GM18511 (cell line): ENCODE measurements at regions not wholly inside any gene's neighbourhood (a gene's known extent, or its start where the extent isn't known, plus 50 kb on each side); places are given as distances from the start of the nearest gene placed in this dataset.

Source experiments
- ATAC-seq: cut with Tn5 transposase; IDR thresholded peaks from one replicate; pipeline ENCODE4 v1.9.1; 2021; ENCODE audit warnings: mild to moderate bottlenecking, moderate library complexity; ENCODE audit not compliant: unreplicated experiment

DNA sequence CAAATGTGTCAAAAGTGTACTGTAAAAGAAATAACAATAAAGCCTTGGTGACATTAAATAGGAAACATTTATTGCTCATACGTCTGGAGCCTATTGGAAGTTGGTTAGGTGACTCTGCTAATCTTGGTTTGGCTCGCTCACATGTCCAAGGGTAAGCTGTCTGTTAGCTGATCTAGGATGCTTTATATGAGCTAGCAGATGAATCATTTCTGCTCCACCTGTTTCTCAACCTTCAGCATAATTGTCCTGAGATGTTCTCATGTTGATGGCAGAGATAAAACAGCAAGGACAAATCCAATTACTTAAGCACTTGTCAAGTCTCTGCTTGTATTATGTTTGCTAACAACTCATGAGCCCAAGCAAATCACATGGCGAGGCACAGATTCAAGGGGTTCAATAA lies 56.0 kb upstream of the CD53 start:
- no peak for ATAC-seq

DNA sequence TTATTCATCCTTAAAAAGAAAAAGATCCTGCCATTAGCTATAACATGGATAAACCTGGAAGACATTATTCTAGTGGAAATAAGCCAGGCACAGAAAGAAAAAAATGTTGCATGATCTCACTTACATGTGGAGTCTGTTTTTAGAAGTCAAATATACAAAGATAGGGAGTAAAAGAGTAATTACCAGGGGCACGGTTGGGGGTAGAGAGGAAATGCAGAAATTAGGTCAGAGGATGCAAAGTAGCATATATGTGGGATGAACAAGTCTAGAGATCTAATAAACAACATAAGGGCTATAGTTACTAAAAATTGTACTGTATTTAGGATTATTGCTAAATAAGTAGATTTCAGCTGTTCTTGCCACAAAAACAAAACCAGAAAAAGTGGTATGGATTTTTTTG lies 61.4 kb upstream of the CD53 start:
- ATAC-seq = no peak

DNA sequence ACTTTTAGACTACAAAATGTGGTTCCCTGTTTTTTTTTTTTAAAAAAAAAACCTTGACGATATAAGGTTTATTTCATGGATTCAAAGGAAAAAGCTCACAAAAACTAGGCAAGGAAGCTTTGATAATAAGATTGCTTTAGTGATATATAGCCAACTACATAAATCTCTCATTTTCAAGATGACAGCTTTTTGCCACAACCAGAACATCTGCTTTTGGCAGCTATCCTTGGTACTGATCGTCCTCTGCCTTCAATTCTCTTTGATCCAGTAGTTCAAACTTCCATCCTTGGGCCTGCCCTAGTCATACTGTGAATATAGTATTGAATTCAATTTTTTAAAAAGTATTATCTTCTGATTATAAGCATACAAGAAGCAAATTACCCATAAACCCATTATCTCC lies 72.9 kb upstream of the CD53 start:
- no peak for ATAC-seq

DNA sequence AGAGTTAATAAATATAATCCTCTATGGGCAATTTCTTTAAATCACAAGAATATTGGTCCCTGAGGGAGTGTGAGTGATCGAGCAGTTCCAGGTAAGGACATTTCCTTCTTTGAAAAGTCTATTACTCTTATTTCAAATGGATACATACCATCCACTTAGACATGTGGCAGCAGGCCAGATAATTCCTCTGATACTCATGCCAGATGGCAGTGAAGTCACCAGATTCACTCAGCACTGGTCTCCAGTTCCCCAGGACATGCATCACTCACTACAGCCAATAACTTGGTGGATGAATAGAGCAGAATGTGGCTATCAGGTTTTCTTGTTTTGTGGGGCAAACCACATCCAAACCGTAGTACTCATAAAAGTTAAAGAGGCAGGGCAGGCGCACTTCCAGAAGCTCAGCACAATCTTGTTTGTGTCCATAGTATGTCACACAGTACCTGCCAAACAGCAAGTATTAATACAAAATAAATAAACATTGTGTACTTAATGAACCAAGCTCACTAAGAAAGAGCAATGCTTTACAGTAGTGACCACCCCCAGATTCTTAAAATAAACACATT lies 74.2 kb upstream of the CD53 start:
- no peak for ATAC-seq

DNA sequence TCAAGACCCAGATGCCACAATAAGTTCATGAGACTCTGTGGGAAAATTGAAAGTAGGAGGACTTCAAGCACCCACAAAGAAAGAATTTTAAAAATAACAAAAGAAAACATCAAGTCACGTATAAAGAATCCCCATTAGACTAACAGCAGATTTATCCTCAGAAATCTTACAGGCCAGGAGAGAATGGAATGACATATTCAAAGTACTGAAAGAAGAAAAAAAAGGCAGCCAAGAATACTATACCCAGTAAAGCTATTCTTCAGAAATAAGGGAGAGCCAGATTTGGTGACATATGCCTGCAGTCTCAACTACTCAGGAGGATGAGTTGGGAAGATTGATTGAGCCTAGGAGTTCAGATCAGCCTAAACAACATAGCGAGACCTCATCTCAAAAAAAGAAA lies 84.3 kb upstream of the CD53 start:
- ATAC-seq = no peak

DNA sequence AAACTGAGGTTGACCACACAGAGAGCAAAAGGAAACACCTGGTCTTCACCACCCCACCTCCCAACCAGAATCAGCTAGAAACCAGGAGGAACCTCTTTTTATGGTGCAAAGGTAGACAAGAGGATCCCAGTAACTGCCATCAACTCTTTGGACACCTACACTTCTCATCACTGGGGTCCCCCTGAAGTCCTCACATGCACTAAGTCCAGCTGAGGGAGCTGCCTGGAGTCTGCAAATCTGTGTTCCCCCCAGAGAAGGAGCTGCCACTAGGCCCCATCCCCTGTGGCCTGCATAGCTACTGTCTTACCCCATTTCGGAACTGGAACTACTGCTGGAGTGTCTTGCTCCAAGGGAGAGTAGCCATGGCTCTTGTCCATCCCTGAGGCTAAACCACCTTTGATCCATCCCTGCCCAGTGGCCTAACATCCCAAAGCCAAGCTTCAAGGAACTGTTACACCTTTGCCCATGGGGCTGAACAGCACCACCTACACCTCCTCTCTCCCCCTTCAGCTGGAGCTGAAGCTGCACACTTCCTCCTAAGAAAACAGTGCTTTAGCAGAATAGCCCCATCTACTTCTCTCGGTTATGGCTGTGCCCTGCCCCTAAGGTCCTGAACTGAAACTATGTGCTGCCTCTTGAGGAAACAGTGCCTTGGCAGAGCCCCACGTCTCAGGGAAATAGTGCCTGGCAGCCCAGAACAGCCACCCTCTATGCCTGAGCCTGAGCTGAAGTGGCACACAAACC lies 85.4 kb upstream of the CD53 start:
- ATAC-seq = peak; percentile 86

DNA sequence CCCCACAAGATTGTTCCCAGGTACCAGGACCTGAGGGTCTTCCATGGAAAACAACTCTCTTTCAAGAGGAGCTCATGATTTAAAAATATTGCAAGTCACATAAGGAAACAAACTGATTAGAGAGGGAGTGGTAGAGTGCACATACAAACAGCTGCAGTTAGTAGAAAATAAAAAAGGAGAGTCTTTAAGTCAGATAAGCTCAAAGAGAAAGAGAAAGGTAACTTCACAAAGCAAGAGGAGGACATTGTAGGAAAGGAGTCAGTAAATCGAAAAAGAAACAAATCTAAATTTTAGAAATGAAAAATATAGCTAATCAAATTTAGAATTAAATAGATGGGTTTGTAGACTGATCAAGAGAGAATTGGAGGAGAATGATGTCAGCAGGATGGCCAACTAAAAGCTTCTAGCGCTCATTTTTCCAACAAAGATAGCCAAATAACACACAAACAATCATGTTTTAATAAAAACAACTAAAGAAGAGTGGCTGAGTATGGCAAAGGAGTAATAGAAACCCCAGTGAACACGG lies 86.1 kb upstream of the CD53 start:
- ATAC-seq = no peak

DNA sequence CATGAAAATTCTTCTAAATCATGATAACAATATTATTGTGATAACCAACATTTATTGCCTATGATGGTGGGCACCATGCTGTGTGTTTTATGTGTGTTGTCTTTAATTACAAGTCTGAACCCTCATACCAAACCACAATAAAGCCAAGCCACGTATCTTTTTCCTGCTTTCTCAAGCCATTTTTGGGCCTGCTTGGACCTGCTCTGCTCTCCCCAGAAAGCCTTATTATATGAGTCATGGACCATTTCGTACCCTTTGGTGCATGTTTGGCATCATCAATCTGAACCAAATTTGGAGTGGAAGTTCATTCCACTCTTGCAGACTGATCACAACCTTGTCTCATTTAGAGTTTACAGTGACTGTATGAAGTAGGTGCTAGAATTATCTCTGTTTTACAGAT lies 87.3 kb upstream of the CD53 start:
- ATAC-seq = no peak

DNA sequence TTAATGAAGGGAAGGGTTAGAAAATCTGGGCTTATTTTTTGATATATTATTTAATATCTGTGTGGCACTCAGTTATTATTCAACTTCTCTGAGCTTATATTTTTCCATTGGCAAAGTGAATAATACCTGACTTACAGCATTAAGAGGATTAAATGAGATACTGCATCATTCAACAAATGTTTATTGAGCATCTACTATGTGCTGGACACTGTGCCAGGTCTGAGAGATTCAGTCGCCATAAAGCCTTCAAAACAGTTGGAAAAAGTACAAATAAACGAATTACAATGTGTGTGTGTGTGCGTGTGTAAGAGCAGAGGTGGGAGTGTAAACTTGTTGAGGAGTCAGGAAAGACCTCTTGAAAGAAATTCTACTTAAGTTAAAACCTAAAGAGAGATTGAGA lies 87.9 kb upstream of the CD53 start:
- ATAC-seq = no peak

DNA sequence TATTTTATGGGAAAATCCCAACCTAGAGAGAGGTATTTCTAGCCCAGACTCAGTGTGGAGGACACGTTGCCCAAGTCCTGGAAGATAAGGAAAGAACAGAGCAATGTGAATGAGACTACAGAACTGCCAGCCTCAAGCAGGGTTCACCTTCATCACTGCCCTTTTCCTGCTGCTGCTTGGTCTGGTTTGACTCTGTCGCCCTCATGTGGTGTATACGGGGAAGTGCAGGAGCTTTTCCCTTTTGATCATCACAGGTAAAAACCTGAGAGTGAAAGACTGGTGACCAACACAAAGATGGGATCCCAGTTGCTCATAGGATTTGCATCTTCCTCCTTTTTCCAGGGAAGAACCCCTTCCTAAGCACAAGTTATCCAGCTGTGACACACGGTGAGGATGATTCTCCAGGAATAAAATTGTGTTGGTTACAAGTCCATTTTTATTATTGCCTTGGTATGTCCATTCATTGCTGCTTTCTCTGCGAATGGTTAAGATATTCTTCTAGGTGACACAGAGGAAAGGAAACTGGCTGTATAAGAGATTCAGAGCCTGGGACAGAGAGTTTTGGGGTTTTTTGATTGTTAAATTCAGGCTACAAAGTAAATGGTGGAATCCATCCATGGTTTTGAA lies 89.5 kb upstream of the CD53 start:
- ATAC-seq = no peak

DNA sequence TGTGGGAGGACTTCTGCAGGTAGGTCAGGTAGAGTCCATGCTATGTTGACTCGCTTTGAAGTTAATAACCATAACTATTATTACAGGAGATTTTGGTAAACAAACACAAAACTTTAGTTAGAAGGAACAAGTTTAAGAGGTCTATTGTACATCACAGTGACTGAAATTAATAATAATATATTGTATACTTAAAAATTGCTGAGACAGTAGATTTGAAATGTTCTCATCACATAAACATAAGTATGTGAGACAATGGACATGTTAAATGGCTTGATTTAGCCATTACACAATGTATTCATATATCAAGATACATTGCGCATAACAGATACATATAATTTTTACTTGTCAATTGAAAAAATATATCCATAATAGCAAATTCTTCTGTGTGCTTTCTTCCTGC lies 91.4 kb upstream of the CD53 start:
- no peak for ATAC-seq

DNA sequence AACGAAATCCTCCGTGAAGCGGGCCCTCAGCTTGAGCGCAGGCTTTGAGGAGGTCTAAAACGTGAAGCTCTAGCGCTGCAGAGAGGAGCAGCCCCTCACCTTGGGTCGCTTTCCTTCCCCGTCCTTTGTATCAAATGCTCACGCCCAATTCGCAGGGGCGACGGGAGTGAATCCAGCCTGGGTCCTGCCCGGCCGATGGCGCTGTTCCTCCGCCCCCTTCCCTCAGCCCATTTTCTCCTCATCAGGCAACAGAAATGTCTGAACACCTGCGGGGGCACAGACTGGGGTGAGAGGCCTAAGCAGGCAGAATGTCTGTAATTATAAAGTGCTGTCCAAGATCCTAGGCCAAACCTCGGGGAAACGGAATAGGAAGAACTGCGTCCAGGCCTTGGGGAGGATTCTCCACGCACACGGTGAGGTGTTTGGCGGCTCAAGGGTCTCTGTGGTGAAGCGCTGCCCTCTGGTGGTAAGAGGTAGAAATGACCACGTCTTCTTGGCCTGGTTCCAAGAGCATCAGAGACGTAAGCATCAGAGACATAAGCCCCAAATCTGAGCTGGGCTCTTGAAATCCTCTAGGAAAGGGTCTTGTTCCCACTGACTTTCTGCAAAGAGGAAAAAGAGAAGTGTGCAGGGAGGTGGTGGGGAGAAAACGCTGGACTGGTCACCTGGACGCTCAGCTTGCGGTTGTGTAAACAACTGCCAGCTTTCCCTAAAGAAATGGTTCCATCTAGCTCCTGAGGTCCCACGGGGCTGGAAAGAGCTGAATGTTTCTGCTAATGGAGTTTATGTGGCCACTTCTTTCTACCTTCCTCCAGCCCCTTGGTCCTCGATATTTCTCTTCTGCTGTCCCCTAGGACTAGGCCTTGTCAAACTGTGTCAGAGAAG lies 92.1 kb upstream of the CD53 start:
- no peak for ATAC-seq

DNA sequence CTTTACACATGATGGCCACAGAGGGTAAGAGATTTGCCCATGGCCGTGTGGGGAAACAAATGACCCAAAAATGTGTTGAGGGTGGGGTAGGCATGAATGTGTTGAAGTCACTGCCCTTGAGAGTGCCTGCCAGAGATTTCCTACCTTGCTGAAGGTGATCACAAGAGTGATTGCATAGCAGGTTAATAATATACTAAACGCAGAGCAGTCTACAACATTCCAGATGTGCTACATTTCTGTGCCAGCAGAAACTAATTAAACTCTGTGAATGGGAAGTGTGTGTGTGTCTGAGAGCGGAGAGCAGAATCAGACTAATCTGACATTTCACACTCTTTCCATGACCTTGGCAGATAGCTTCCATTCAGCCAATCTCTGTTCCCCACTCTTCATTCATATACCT lies 93.3 kb upstream of the CD53 start:
- no peak for ATAC-seq

DNA sequence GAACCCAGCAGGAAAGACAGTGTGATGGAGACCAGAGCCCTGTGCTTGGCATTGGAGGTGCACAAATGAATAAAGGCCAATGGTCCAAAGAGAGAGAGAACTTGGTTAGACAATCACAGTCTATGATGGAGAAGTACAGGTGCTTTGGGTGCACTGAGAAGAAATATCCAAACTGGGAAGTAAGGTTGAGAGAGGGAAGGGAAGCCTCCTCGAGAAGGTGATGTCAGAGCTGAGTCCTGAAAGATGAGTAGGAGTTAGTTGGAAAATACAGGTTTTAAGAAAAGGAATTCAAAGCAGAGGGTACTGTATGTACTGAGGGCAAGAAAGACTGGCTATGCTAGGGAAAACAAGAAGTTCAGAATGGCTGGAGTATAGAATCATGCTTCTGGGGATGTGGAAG lies 94.1 kb upstream of the CD53 start:
- ATAC-seq = no peak

DNA sequence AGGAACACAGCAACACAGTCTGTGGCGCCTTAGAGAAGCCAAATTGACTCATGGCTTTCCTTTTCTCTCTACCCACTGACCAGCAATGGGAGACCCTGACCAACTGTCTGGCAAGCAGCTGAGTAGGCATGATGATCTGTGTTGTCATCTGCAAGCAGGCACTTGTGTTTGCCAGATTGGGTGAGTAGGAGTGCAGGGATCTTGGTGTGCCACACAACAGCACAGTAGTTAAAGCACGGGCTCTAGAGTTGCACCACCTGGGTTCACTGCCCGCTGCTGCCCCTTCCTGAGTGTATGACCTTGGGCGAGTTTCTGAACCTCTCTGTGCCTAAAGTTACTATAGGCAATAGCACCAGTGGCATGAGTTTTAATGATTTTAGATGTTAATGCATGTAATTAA lies 95.7 kb upstream of the CD53 start:
- no peak for ATAC-seq

DNA sequence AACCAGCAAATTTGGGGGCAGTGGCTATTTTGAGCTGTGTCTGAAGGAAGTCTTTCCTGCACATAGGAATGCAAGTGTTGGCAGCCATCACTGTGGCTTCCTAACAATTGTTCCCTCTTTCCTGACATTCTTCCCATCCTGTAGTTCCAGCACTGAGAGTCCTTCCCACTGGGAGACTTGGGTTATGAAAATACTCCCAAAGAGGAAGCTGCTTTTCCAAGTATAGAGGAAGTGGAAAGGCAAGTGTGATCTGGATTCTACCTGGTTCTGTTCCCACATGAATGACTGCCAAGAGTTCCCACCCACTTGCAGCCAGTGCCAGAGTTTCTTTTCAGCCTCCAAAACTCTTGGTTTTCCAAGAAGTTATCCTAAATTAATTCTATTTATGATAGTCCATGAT lies 98.5 kb upstream of the CD53 start:
- no peak for ATAC-seq

DNA sequence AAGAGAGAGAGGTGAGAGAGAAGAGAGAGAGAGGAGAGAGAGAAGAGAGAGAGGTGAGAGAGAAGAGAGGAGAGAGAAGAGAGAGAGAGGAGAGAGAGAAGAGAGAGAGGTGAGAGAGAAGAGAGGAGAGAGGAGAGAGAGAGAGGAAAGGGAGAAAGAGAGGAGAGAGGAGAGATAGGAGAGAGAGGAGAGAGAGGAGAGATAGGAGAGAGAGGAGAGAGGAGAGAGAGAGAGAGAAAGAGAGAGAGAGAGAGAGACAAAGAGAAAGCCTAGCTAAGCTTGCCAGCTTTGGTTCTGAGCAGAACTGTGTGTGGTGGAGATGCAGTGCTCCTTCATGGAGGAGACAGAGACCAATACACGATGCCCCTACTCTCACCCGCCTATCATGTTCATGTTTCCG lies 99.1 kb upstream of the KCNA3 start:
- no peak for ATAC-seq

DNA sequence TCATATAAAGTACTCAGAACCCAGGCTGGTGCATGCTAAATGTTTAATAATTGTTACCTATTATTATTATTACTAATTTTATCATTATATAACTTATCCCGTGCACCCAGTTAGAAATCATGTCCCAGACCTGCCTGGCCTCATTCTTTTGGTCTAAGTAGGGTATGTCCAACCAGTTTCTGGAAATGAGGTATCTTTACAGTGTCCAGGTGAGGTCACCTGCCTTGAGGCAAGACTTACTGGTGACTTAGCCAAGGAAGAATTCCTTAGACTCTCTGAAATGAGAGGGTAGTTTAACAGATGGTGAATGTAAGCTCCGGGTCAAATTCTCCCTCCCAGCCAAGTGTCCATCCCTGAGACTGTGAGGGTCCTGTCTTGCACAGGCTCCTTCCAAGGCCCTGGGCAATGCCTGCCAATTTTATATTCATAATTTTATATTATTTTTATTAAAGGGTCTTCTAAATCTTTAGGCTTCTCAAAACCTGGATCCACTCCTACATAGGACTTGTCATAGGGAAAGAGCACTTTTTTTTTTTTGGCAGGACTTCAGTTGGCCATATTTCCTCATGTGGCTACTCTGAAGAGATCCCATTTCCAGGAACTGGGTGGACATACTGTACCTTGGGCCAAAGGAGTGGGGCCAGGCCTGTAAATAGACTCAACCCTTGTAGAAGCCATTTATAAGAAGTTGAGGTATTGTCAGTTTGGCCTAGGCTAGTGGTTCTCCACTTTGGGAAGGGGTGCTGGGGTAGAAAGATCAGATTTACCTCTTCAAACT lies 96.7 kb upstream of the KCNA3 start:
- no peak for ATAC-seq

DNA sequence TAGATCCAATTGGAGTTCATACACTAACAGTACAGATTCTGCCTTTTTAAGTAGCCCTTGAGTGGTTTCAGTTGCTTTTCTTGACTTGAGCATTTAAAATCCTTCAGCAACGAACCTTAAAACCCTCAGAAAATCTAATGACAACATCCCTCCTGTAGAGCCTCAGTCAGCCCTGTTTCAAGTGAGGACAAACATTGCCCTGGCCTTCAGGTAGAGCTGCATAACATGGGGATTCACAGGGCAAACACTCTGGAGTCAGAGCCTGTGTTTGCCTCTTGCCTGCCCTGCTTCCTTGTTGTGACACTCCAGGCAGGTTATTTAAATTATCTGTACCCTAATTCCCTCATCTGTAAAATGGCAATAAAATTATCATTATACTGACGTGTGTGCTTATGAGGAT lies 96.1 kb upstream of the KCNA3 start:
- ATAC-seq = no peak

DNA sequence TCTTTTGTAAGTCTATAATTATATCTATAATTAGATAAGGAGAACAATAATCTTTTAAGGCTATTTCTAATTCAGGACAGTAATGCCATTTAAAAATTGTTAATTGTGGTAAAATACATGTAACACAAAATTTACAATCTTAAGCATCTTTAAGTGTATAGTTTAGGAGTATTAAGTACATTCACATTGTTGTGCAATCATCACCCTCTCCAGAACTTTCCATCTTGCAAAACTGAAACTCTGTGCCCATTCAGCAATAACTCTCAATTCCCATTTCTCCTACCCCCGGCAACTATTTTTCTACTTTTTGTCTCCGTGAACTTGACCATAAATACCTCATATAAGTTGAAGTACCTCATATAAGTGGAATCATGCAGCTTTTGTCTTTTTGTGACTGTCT lies 93.9 kb upstream of the KCNA3 start:
- ATAC-seq = no peak

DNA sequence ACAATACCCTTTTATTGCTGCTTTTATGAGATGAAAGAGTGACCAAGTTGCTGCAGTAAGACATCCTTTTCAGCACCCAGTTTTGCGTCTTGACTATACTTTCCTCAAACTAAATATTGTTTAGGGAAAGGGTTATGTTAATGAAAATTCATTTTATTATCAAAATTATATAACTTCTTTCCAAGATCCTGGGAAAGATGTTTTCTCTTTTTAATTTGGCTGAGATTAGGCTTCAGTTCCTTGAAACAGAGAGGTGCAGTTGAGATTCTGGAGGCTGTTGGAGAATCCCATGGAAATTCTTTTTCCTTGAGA lies 91.6 kb upstream of the KCNA3 start:
- ATAC-seq = no peak
